ENCODE measurements at regions not wholly inside any gene's neighbourhood (a gene's known extent, or its start where the extent isn't known, plus 50 kb on each side); places are given as distances from the start of the nearest gene placed in this dataset.
"Not testable (repeated sequence)": the region's sequence is repeated elsewhere in the genome, so short reads cannot be mapped to it uniquely, and the experiment has no call there.

GRCh38 chr3:35291471-35292236 is 347.7 kb upstream of the ARPP21 start:
- TF ChIP-seq CTCF (IDR thresholded peaks at IDR 0.05): no peak
- Histone ChIP-seq H3K4me1 (no peaks in the 10 kb centered on the region), H3K36me3 (no peaks in the 10 kb centered on the region), H3K4me3 (no peak overlapping the region), H3K9me3 (no peaks in the 10 kb centered on the region), H3K27me3 (no peaks in the 10 kb centered on the region), H3K27ac (no peak overlapping the region)
- no peak for DNase-seq (ENCODE audit: low spot score in 2 of 2)
- intact Hi-C loops (cut with DNase I): no loop called here

- H3K9me3 ChIP-seq: no peaks in the 10 kb centered on the region
- H3K27me3 ChIP-seq: no peaks in the 10 kb centered on the region
- TF ChIP-seq CTCF (IDR thresholded peaks at IDR 0.05): no peak
- intact Hi-C loops (cut with DNase I): no loop called here
- no peak overlapping the region for H3K4me3 ChIP-seq
- DNase-seq (ENCODE audit: low spot score in 2 of 2): no peak
- H3K36me3 ChIP-seq: no peaks in the 10 kb centered on the region
- no peak overlapping the region for H3K27ac ChIP-seq
- no peaks in the 10 kb centered on the region for H3K4me1 ChIP-seq
Observed at GRCh38 chr3:35292568-35292967, 346.8 kb upstream of the ARPP21 start.

GRCh38 chr3:35295906-35296305 is 343.4 kb upstream of the ARPP21 start:
- no peak overlapping the region for H3K4me3 ChIP-seq

GRCh38 chr3:35296533-35296932 is 342.8 kb upstream of the ARPP21 start:
- Histone ChIP-seq H3K27ac (no peak overlapping the region), H3K4me1 (no peaks in the 10 kb centered on the region), H3K36me3 (no peaks in the 10 kb centered on the region), H3K9me3 (no peaks in the 10 kb centered on the region), H3K27me3 (no peaks in the 10 kb centered on the region), H3K4me3 (no peak overlapping the region)
- intact Hi-C loops (cut with DNase I): no loop called here
- no peak for TF ChIP-seq CTCF (IDR thresholded peaks at IDR 0.05)
- DNase-seq (ENCODE audit: low spot score in 2 of 2): no peak

More at GRCh38 chr3:35295906-35296305, 343.4 kb upstream of the ARPP21 start:
- H3K36me3 ChIP-seq: no peaks in the 10 kb centered on the region
- no peaks in the 10 kb centered on the region for H3K9me3 ChIP-seq
- H3K27me3 ChIP-seq: no peaks in the 10 kb centered on the region
- H3K4me1 ChIP-seq: no peaks in the 10 kb centered on the region
- DNase-seq (ENCODE audit: low spot score in 2 of 2): no peak
- no peak overlapping the region for H3K27ac ChIP-seq
- no peak for TF ChIP-seq CTCF (IDR thresholded peaks at IDR 0.05)
- intact Hi-C loops (cut with DNase I): no loop called here

- H3K27ac ChIP-seq; H3K9me3 ChIP-seq; DNase-seq (ENCODE audit: low spot score in 2 of 2); intact Hi-C loops (cut with DNase I); H3K27me3 ChIP-seq; H3K4me3 ChIP-seq; H3K36me3 ChIP-seq; H3K4me1 ChIP-seq: not testable (repeated sequence)
Observed at GRCh38 chr3:35296944-35297343, 342.4 kb upstream of the ARPP21 start.

- DNase-seq (ENCODE audit: low spot score in 2 of 2): no peak
- no peak for TF ChIP-seq CTCF (IDR thresholded peaks at IDR 0.05)
- intact Hi-C loops (cut with DNase I): no loop called here
- Histone ChIP-seq H3K4me3 (no peak overlapping the region), H3K9me3 (no peaks in the 10 kb centered on the region), H3K36me3 (no peaks in the 10 kb centered on the region), H3K4me1 (no peaks in the 10 kb centered on the region), H3K27me3 (no peaks in the 10 kb centered on the region), H3K27ac (no peak overlapping the region)
Observed at GRCh38 chr3:35305406-35305805, 333.9 kb upstream of the ARPP21 start.

Measured in ascending aorta (tissue), 2 donors.